PC-3 (cell line): ENCODE measurements at regions not wholly inside any gene's neighbourhood (a gene's known extent, or its start where the extent isn't known, plus 50 kb on each side); places are given as distances from the start of the nearest gene placed in this dataset.

Source experiments
- CTCF ChIP-seq: fragments of 300-600 bp; sonication (generic); conservative IDR thresholded peaks from 2 replicates; pipeline ENCODE4 v1.5.1; 2017; ENCODE audit warnings: antibody characterized with exemption, low read depth, mild to moderate bottlenecking, low read length
- EZH2 ChIP-seq: fragments of 300-600 bp; sonication (generic); IDR thresholded peaks from one replicate; pipeline ENCODE4 v1.6.1; 2017; ENCODE audit warnings: antibody characterized with exemption, mild to moderate bottlenecking, low read length; ENCODE audit not compliant: unreplicated experiment

- no peak for TF ChIP-seq CTCF
- TF ChIP-seq EZH2: no peak
Observed at GRCh38 chr6:88251301-88251700, 85.2 kb upstream of the CNR1 start.
